Ecto neural progenitor cell (in vitro differentiated cells): ENCODE measurements at regions not wholly inside any gene's neighbourhood (a gene's known extent, or its start where the extent isn't known, plus 50 kb on each side); places are given as distances from the start of the nearest gene placed in this dataset.
"Not testable (repeated sequence)": the region's sequence is repeated elsewhere in the genome, so short reads cannot be mapped to it uniquely, and the experiment has no call there.

Experiments used
- DNase-seq: peaks from one replicate; pipeline ENCODE4 v3.0.0-alpha.2; 2018; ENCODE audit warnings: low spot score

GRCh38 chr17:79560527-79560926 is 50.3 kb downstream of the RBFOX3 start:
- no peak for DNase-seq

- DNase-seq, result no peak
Observed at GRCh38 chr17:79559111-79559887, 51.6 kb downstream of the RBFOX3 start.

- DNase-seq, result no peak
Observed at GRCh38 chr17:79558091-79558900, 52.6 kb downstream of the RBFOX3 start.

DNA sequence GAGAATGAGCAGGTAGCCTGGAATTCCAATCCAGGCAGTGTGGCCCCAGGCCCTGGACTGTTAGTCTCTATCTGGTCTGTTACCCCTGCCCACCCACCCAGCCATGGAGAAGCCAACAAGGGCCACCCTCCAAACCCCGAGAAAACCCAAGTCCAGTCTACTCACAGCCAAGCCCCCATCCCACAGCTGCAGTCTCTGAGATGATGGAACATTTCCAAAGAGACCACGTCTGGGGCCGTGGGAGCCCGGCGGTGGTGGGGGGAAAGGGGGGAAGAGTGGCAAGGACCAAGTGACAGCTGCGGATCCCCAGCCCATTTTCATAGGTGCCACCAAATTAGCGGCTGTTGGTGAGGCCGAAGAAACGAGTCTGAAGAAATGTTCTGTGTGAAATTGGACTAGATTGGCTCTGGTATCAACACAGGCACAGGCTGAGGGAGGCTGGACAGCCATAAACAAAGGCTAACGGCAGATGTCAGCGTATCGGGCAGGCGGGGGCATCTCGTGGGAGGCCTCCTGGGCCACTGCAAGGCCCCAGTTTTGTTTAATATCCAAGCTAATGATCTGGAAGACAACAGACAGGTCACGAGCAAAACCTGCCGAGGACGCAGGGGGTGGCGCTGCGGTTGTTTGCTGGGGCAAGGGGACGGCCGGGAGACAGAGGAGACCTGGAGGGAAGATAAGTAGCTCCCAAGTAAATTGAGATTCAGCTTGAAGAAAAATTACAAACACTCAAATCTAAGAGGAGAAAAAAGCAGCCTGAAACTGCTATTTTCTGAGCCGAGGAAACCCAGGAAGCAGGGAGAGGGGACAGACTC is 53.4 kb downstream of the RBFOX3 start:
- DNase-seq, result no peak

GRCh38 chr17:79556271-79556670 is 54.6 kb downstream of the RBFOX3 start:
- no peak for DNase-seq

DNA sequence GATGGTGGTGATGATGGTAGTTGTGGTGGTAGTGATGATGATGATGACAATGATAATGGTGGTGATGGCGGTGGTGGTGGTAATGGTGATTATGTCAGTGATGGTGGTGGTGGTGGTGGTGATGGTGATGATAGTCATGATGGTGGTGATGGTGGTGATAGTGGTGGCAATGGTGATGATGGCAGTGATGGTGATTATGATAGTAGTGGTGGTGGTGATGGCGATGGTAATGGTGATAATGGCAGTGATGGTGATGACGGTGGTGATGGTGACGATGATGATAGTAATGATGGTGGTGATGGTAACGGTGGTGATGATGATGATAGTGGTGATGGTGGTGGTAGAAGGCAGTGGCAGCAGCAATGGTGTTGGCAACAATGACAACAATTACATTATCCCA is 55.3 kb downstream of the RBFOX3 start:
- no peak for DNase-seq

DNA sequence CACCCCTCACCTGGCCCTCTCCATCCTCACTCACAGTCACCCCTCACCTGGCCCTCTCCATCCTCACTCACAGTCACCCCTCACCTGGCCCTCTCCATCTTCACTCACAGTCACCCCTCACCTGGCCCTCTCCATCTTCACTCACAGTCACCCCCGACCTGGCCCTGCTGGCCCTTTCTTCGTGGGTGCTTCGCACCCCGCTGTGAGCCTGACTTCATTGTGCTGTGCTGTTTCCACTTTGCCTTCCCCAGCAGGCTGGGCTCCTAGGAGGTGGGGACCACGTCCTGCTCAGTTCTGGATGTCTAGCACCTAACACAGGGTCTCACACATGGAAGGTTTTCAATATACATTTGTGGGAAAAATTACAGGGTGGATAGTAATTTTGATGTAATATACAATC is 56.5 kb downstream of the RBFOX3 start:
- DNase-seq, result not testable (repeated sequence)

DNA sequence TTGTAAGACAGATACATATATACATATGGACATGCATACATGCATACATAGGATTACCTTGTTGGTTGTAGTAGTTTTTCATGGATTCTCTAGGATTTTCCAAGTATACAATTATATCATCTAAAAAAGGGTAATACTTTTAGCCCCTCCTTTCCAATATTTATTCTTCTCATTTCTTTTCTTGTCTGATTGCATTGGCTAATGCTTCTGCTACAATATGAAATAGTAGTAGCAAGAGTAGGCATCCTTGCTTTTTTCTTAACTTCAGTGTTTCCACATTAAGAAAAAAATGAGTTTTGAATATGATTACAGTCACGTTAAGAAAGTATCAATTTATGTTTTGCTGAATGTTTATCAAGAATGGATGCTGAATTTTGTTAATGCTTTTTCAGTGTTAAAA is 58.0 kb downstream of the RBFOX3 start:
- no peak for DNase-seq

- no peak for DNase-seq
Observed at GRCh38 chr17:79552405-79552804, 58.4 kb downstream of the RBFOX3 start.

GRCh38 chr17:79549141-79549915 is 61.5 kb downstream of the RBFOX3 start:
- DNase-seq, result no peak

DNA sequence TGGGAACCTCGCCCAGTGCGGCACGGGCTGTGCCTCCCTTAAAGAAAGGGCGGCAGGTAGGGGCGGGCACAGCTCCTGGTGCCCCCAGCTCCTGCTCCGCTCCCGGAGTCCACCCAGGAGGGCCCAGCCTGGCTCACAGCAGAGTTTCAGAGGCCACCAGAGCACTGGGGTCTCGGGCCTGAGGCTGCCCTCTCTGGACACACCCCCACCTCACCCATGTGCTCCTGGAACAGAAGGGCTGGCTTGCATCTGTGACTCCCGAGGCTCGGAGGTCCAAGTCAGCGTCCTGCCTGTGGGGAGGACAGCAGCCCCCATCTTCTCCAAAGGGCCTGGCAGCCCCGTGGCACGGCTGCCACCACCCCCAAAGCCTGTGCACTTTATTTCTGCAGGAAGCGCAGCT is 62.7 kb downstream of the RBFOX3 start:
- DNase-seq, result no peak

DNA sequence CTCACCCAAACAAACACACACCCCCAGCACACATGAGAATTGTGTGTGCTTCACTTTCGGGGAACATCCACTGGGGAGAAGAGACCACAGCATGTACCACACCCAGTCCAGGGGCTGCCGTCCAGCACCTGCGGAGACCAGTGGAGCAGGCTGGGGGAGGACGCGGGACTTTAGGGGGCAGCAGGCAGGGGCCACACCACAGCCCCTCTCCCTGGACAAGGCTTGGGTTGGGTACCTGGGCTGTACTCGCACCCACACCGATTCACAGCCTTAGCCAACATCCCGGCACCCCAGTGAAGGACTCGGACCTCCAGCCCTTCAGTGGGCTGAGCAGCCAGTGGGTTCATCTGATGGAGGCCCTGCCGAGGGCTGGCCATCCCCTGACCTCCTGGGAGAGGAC is 63.3 kb downstream of the RBFOX3 start:
- no peak for DNase-seq

- not testable (repeated sequence) for DNase-seq
Observed at GRCh38 chr17:79547171-79547570, 63.7 kb downstream of the RBFOX3 start.

DNA sequence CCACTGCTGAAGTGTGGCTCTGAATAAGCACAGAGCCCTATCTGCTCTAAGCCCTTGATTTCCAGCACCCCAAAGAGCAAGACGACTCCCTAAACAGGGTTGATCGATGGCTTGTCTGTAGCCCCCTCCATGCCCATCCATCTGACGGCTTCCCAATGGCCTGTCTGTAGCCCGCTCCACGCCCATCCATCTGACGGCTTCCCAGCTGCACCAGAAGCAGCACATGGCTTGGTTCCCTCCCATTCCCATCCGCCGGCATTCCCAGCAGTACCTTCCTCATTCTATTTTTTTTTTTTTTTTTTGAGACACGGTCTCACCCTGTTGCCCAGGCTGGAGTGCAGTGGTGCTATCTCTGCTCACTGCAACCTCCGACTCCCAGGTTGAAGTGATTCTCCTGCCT is 64.5 kb downstream of the RBFOX3 start:
- no peak for DNase-seq

DNA sequence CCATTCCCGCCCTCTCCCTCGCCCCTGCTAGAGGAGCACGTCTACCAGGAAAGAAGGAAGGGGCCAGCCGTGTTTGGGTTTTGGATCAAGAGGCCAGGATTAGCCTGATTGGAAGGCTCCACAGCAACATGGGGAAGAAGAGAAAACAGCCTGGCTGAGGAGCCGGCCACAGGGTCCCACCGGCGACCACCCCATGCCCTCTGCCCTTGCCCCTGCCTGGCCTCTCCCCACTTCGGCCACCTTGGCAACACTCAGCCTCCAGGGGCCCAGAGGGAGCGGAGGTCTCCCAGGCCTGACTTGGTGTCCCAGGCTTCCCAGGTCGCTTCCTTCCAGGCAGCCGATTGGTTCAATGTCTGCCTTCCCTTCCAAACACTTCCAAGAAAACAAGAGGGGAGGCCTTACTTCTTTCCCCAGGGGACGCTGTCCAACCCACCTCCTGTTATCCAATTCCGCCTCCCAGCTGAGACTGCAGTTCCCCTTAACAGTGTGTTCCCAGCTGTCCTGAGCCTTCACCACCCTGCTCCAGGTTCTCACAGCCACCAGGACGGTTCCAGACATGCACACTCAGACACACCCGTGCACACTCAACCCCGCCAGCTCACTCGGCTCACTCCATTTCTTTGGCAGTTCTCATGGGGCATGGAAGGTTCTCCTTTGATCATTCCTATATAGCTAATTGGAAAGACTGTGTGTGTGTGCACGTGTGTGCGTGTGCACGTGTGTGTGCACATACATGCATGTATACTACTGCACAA is 65.4 kb downstream of the RBFOX3 start:
- DNase-seq, result no peak

DNA sequence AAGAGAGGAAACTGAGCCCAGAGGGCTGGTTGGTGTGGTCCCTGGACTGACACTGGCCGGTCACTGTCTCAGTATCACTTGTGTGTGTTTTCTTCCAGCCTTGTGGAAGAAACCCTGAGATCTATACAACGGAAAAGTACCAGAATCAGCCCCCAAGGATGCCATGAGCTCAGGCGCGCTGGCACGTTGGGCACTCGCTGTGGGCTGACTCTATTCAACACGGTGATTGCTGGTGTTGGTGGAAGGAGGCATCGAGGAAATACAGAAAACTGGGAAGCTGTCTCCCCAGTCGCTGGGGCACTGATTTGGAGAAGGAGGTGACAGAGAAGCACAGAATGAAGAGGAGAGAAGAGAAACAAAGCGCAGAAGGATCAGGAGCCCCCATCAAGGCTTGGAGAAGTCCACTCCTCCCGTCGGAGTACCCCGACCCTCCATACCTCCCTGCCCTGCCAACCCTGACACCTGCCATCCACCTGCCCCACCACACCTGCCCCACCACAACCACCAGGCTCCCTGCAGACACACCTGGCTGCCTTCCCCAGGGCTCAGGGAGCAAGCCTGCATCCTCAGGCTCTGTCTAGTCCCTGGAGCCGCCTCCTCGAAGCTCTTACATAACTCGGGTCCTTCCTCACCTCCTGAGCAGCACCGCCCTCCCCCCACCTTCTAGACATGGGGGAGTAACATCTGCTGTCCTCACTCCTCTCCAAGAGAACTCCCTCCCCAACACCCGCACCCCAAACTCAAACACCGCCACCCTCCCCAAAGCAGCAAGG is 66.5 kb downstream of the RBFOX3 start:
- no peak for DNase-seq

DNA sequence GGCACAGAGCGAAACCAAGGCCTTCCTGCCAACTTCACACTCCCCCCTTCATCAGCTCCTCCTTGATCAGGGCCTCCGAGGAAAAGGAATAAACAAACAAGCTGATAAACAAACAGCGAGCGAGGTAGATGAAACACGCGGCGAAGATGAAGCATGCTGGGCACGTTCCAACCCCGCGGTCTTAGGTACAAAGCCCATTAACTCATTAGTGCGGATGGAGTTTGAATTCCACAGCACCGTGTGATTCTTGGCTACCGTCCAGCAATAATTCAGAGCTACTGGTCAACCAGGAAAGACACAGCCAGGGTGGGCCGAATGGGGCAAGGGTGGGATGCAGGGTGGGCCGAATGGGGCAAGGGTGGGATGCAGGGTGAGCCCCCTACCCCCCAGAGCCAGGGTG is 67.3 kb downstream of the RBFOX3 start:
- DNase-seq, result no peak

DNA sequence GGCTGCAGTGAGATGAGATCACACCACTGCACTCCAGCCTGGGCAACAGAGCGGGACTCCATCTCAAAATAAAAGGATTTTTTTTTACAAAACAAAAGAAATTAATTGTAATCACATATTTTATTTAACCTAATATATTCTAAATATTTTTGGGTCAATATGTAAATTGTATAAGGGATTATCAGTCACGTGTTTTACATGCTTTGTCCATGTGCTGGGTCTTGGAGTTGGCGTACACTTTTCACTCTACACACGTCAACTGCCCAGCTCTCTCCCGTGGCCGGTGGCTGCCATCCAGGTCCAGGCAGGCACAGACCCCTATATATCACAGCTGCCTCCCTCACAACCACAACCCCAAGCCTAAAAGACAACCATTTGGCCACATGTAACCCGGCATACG is 68.1 kb downstream of the RBFOX3 start:
- no peak for DNase-seq

GRCh38 chr17:79541056-79541850 is 69.6 kb downstream of the RBFOX3 start:
- no peak for DNase-seq
